A673 (cell line): ENCODE measurements at regions not wholly inside any gene's neighbourhood (a gene's known extent, or its start where the extent isn't known, plus 50 kb on each side); places are given as distances from the start of the nearest gene placed in this dataset.

Source experiments
- BruUV-seq: library from RNA; stranded (reverse); fragments of 400-500 nt; replicated peaks from 2 replicates; lab custom pipeline; 2021; lab: Mats Ljungman, UMichigan
- CTCF ChIA-PET: fragments of 300-600 bp; sonication (Branson Sonifier 250); formaldehyde crosslinking; loops from one replicate; lab custom pipeline; 2022; ENCODE audit warnings: antibody characterized with exemption; lab: Charles Lee
- POLR2A ChIA-PET: fragments of 300-600 bp; sonication (Branson Sonifier 250); formaldehyde crosslinking; loops from one replicate; lab custom pipeline; 2022; ENCODE audit warnings: antibody characterized with exemption; ENCODE audit not compliant: low non-redundant PET; lab: Charles Lee
- DNase-seq: peaks from one replicate; pipeline ENCODE4 v3.0.0-alpha.2; 2015; ENCODE audit warnings: low spot score
- H3K27ac ChIP-seq: fragments of 200-600 bp; sonication (generic); 2 replicates; pipeline ENCODE4 v1.5.1; 2016; ENCODE audit warnings: mixed run types, low read depth, mild to moderate bottlenecking, mixed read lengths, antibody characterized with exemption, low read length; ENCODE audit not compliant: poor library complexity, severe bottlenecking
- H3K27me3 ChIP-seq: fragments of 200-600 bp; sonication (generic); replicated peaks from 2 replicates; pipeline ENCODE4 v1.6.1; 2017; ENCODE audit warnings: mixed run types, low read depth, mild to moderate bottlenecking, mixed read lengths, antibody characterized with exemption, low read length; ENCODE audit not compliant: insufficient read depth, poor library complexity
- H3K36me3 ChIP-seq: fragments of 200-600 bp; sonication (generic); 2 replicates; pipeline ENCODE4 v1.6.1; 2016; ENCODE audit warnings: mixed run types, mild to moderate bottlenecking, mixed read lengths, antibody characterized with exemption, low read length; ENCODE audit not compliant: insufficient read depth, poor library complexity, severe bottlenecking
- H3K4me1 ChIP-seq: fragments of 200-600 bp; sonication (generic); 2 replicates; pipeline ENCODE4 v1.6.1; 2017; ENCODE audit warnings: mixed run types, mild to moderate bottlenecking, mixed read lengths, antibody characterized with exemption, low read length; ENCODE audit not compliant: insufficient read depth, poor library complexity, severe bottlenecking
- H3K4me3 ChIP-seq: fragments of 200-600 bp; sonication (generic); 2 replicates; pipeline ENCODE4 v1.5.1; 2016; ENCODE audit warnings: low read depth, mixed run types, mild to moderate bottlenecking, mixed read lengths, low read length; ENCODE audit not compliant: poor library complexity, severe bottlenecking
- H3K9me3 ChIP-seq: fragments of 200-600 bp; sonication (generic); 2 replicates; pipeline ENCODE4 v1.6.1; 2016; ENCODE audit warnings: mixed run types, low read depth, mild to moderate bottlenecking, mixed read lengths, antibody characterized with exemption, low read length; ENCODE audit not compliant: poor library complexity, severe bottlenecking
- CTCF ChIP-seq: fragments of 300-800, 200-600 bp; sonication (generic); conservative IDR thresholded peaks from 2 replicates; pipeline ENCODE4 v1.5.1; 2017; ENCODE audit warnings: low read depth, mild to moderate bottlenecking, antibody characterized with exemption, low read length, moderate library complexity, mixed read lengths
- EZH2 ChIP-seq: fragments of 200-600 bp; sonication (generic); IDR thresholded peaks from 2 replicates; pipeline ENCODE4 v1.6.1; 2017; ENCODE audit warnings: borderline replicate concordance, low read depth, mild to moderate bottlenecking, mixed read lengths, antibody characterized with exemption, low read length; ENCODE audit not compliant: poor library complexity, severe bottlenecking
- intact Hi-C: fragments of 100-400 bp; cut with micrococcal nuclease; formaldehyde crosslinking; loops from one replicate; pipeline ENCODE4 v1.10.0; 2022; ENCODE audit not compliant: unreplicated experiment

GRCh38 chr6:73898599-73898998 is 202.6 kb downstream of the CD109 start:
- peaks cover 7% of the 10 kb centered on the region for H3K9me3 ChIP-seq
- CTCF ChIA-PET, result no interaction called here
- POLR2A ChIA-PET, result no interaction called here
- no peaks in the 10 kb centered on the region for H3K36me3 ChIP-seq
- H3K27me3 ChIP-seq, result no peaks in the 10 kb centered on the region
- intact Hi-C loops, result loop anchor here (1.0 kb wide), 1 partner anchor 43 kb away; no protein-coding TSS in a partner anchor
- DNase-seq, result peak; percentile 29
- no peak overlapping the region for H3K4me3 ChIP-seq
- no TSS peak for BruUV-seq
- H3K4me1 ChIP-seq, result peaks cover 8% of the 10 kb centered on the region
- no peak overlapping the region for H3K27ac ChIP-seq
- TF ChIP-seq EZH2 (no peak), CTCF (peak; percentile 44; the same call in 1 of the 2 replicates)

- no peak overlapping the region for H3K4me3 ChIP-seq
- H3K27me3 ChIP-seq, result no peaks in the 10 kb centered on the region
- ChIA-PET CTCF (no interaction called here), POLR2A (no interaction called here)
- TF ChIP-seq CTCF, result no peak
- no peak for TF ChIP-seq EZH2
- DNase-seq, result no peak
- intact Hi-C loops, result loop anchor here (1.0 kb wide), 1 partner anchor 12 kb away; no protein-coding TSS in a partner anchor
- H3K36me3 ChIP-seq, result no peaks in the 10 kb centered on the region
- no TSS peak for BruUV-seq
- H3K27ac ChIP-seq, result no peak overlapping the region
- H3K4me1 ChIP-seq, result no peaks in the 10 kb centered on the region
- no peaks in the 10 kb centered on the region for H3K9me3 ChIP-seq
These were observed 197.7 kb downstream of the CD109 start for GRCh38 chr6:73893696-73894095.

GRCh38 chr6:73888050-73888449 is 192.0 kb downstream of the CD109 start:
- ChIA-PET CTCF (no interaction called here), POLR2A (no interaction called here)
- no peak overlapping the region for H3K27ac ChIP-seq
- no peak for DNase-seq
- TF ChIP-seq EZH2 (no peak), CTCF (no peak)
- intact Hi-C loops, result no loop called here
- H3K36me3 ChIP-seq, result no peaks in the 10 kb centered on the region
- no peaks in the 10 kb centered on the region for H3K27me3 ChIP-seq
- no peaks in the 10 kb centered on the region for H3K9me3 ChIP-seq
- no TSS peak for BruUV-seq
- H3K4me1 ChIP-seq, result peaks cover 38% of the 10 kb centered on the region
- no peak overlapping the region for H3K4me3 ChIP-seq
